GM03348 (cell line): ENCODE measurements at regions not wholly inside any gene's neighbourhood (a gene's known extent, or its start where the extent isn't known, plus 50 kb on each side); places are given as distances from the start of the nearest gene placed in this dataset.

ENCODE experiments used
- DNase-seq: peaks from one replicate; pipeline ENCODE4 v3.0.0; 2012; ENCODE audit warnings: low spot score

DNA sequence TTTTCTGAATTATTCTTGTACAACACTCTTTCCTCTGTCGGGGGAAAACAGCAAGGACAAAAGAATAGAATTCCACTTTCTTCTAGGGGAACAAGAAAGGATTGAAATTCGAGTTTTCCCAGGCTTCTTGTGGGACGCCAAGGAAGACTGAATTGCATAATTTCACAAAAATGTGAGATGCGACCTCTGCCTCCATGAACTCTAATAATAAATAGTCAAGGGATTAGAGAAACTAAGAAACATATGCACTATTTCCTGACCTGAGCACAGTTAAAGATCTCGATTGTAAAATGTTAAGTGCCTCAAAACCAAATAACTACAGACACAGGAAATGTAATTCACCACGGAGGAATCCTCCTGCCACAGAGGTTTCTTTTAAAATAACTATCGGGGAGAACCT is 117.3 kb upstream of the MARK1 start:
- peak; percentile 15 for DNase-seq

- no peak for DNase-seq
These were observed 118.0 kb upstream of the MARK1 start for GRCh38 chr1:220409771-220410595.

- DNase-seq: no peak
These were observed 120.7 kb upstream of the MARK1 start for GRCh38 chr1:220407191-220407590.

- DNase-seq: no peak
These were observed 126.0 kb upstream of the RAB3GAP2 start for GRCh38 chr1:220398238-220398637.

DNA sequence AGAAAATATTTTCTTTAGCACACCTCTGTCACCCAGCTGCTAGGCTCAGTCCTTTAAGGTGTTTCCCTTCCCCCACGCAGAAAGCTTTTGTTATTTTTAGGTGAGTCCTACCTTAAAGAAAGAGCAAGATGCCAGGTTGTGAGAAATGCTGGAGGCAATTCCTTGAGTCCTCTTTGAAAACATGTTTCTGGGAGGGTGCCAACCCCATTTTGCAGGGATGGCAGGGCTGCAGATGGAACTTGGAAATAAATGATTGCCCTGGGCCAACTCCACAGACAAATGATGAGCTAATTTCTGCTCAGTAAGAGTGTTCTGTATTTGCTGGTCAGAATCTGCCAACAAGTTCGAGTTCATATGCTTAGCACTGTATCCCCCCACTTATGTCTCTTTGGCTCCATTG is 119.2 kb upstream of the RAB3GAP2 start:
- DNase-seq: no peak

DNA sequence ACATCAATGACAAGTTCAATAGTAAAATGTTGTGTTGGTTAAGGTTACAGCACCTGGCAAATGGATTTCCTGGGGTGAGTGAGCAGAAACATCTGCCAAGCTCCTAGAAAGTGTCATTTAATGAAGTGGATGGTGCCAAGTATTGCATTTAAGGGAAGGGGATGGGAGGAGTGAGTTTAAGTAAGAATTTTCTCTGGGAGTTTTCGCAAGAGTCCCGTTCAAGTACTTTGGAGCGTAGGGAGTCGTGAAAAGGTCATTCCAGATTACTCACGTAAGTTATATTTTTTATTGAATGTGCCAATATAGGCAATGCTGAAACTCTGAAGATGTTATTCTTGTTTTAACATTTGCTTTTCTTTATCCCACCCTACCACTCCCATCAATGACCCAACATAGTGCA is 117.4 kb upstream of the RAB3GAP2 start:
- no peak for DNase-seq

DNA sequence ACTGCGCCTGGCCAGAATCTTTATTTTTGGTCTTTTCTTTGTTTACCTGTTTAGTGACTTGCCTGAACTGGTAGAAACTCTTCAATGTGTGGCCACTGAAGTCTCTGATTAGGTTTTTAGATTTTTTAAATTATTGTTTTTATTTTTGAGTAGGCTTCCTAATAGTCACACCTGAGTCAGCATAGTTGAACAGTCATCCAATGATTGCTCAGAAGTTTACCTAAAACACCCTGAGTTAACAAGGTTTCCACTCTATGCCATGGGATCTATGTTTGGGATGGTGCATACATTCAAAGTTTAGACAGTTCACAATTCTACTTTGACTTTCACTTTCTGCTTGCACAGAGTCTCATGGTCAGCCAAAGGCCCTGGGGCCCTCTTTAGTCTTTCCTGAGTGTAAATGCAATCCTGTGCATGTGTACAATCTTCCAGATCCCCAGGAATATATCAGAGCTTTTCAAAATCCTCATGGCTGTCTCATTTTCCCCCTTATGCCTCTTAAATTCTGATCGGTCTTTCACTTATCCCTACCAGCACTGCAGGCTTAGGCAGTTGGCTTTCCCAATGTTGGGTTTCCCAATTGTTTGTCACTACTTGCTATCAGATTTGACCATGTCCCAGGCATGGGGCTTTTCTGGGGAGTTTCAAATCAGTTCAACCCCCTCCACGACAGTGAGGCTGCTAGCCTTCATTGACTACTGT is 114.4 kb upstream of the RAB3GAP2 start:
- DNase-seq: no peak

- no peak for DNase-seq
These were observed 112.9 kb upstream of the RAB3GAP2 start for GRCh38 chr1:220385158-220385557.

- no peak for DNase-seq
These were observed 110.7 kb upstream of the RAB3GAP2 start for GRCh38 chr1:220382994-220383393.

DNA sequence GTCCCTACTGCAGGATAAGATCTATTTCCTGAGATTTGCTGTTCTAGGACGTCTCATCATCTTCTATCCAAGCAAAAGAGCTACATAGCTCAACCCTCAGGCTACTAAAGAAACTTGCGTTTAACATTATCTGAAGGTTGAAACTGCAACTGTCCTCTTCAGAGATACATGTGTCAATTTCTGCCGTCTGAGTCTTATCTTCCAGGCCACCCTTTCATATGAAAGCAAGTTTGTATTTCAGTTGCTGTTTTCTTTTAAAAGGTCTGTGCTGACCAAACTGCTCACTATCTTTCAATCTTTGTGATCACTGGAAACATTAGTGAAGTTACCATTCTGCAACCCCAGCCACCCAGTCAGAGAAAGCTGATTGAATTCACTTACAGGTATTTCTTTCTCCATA is 108.6 kb upstream of the RAB3GAP2 start:
- DNase-seq: no peak

- no peak for DNase-seq
These were observed 106.5 kb upstream of the RAB3GAP2 start for GRCh38 chr1:220378571-220379302.

DNA sequence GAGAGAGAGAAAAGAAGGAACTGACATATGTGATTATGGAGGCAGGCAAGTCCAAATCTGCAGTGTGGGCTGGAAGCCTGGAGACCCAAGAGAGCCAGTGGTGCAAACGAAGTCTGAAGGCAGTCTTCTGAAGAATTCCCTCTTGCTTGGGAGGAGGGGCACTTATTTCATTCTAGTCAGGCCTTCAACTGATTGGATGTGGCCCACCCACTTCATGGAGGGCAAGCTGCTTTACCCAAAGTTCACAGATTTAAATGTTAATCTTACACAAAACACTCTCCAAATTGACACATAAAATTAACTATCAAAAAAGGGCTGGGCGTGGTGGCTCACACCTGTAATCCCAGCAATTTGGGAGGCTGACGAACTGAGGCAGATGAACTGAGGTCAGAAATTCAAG is 103.5 kb upstream of the RAB3GAP2 start:
- DNase-seq: no peak

- no peak for DNase-seq
These were observed 102.2 kb upstream of the RAB3GAP2 start for GRCh38 chr1:220374449-220374848.

GRCh38 chr1:220372451-220372850 is 100.2 kb upstream of the RAB3GAP2 start:
- DNase-seq: no peak

DNA sequence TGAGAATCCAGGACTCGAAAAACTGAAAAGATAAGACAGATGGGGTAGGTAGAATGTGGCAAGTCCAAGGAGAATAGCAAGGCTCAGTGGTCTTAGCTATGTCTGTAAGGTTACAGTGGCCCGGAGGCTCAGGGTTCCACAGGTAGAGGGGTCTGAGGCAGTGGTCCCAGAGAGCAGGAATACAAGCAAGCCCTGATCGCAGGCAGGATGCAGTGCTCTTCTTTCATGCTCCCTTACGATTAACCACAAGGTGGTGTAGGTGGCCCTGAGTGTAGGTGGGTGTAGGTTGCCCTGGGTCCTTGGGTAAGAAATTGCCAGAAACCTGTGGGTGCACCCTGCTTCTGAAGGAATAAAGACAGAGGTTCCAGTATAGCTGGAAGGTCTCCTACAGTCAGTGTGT is 99.1 kb upstream of the RAB3GAP2 start:
- no peak for DNase-seq

DNA sequence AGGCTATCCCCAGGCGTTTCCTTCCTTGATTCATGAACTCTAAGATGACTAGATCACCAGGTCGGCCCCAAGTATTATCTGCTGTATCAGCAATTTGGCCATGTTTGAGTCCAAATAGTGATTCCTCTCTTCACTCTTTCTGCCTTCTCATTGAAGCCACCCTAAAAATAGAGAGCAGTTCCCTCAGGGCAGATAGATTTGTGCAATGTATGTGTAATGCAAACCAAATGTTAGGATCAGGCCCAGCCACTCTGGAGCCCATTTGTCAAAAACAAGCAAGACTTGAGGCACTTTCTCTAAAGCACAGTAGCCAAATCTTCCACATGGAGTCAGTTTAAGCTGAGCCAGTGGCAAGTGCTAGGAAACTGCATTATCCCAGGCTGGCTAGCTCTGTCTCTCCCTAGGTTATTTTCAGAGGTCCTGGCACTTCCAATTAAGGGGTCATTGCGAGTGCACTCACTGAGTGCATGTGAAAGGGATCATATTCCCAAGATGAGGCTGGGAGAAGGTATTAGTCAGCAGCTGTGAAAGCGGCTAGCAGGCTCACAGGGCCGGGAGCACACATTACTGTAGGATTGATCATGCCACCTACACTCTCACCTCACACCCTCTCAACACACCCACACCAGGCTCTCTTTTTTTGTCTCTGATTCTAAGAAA is 97.9 kb upstream of the RAB3GAP2 start:
- peak; percentile 83 for DNase-seq

DNA sequence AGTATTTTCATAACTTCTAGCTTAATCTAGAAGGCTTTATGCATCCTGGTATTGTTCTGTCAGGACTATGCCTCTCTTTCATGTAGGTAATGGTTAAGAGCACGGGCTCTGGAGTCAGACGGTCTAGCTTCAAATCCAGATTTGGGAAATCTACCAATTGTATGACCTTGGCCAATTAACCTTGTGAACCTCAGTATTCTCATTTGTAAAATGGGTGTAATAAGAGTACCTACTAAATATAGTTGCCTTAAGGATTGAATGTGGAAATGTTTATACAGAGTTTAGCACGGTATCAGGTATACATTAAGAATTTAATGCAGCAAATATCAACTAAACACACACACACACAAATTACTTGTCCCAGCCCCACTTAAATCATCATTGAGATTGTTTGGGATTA is 97.3 kb upstream of the RAB3GAP2 start:
- no peak for DNase-seq

GRCh38 chr1:220368352-220369265 is 96.4 kb upstream of the RAB3GAP2 start:
- no peak for DNase-seq

DNA sequence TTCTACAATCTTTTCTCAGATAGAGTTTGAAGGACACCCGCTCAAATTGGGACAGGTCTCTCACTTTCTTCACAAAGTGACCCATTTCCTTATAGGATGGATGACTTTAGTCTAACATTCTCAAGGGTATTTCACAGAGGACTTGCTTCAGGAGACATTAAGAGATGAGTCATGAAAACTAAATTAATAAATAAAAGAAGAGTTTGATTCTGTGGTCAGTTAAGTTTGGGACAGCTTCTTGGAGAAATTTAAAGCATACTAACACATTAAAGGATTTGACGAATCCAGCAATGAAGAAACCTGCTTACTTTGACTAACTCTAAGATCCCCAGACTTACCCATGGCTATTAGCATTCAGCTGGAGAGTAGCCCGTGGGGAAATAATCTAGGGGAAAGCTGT is 95.6 kb upstream of the RAB3GAP2 start:
- no peak for DNase-seq

GRCh38 chr1:220366269-220366668 is 94.0 kb upstream of the RAB3GAP2 start:
- no peak for DNase-seq

DNA sequence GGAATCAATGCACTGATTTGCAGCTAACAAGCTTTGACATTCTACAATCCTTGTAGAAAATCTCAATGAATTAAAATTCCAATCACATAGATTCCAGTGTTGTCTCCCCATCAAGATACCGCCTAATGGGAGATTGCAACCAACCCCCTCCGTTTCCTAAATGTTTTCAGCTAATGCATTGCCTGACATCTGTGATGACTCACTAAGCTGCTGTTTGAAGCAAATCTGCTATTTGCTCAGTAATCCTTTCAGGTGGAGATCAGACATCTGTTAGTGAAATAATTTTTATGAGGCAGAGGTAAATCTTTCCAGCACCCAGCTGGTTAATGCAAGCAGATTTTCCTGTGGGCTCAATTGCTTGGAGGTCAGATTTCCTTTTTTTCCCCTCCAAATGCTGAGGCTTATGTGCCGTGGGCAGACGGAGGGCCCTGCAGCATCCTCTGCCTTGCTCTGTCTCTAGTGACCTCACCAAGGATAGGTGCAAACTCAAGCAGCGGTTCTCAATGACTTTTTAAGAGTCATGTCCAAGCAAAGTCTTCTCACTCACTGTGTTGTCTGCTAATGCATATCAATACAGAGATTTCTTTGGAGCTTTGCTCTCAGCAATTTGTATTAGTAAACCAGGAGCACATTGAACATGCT is 91.1 kb upstream of the RAB3GAP2 start:
- DNase-seq: peak; percentile 23
